Transverse colon (tissue), 4 donors: ENCODE measurements at regions not wholly inside any gene's neighbourhood (a gene's known extent, or its start where the extent isn't known, plus 50 kb on each side); places are given as distances from the start of the nearest gene placed in this dataset.

Experiments
- DNase-seq: peaks from one replicate; pipeline ENCODE4 v3.0.0-alpha.2; 2019
- H3K27ac ChIP-seq, 4 donors: fragments of 200-600 bp; sonication (generic); 2 replicates each; pipeline ENCODE4 v1.5.1; 2016 to 2018; ENCODE audit warnings: inconsistent platforms in 4 of 4
- H3K27me3 ChIP-seq: fragments of 200-600 bp; sonication (generic); 2 replicates; pipeline ENCODE4 v1.5.1; 2017; ENCODE audit warnings: inconsistent platforms
- H3K36me3 ChIP-seq, 4 donors: fragments of 200-600 bp; sonication (generic); 2 replicates each; pipeline ENCODE4 v1.5.1; 2017 to 2019; ENCODE audit warnings: inconsistent platforms in 4 of 4
- H3K4me1 ChIP-seq, 4 donors: fragments of 200-600 bp; sonication (generic); 2 replicates each; pipeline ENCODE4 v1.5.1; 2017 to 2020; ENCODE audit warnings: inconsistent platforms in 4 of 4
- H3K4me3 ChIP-seq, 4 donors: fragments of 200-600 bp; sonication (generic); 1 replicate in 1 of 4; 2 replicates in 3 of 4; pipeline versions ENCODE4 v1.5.1 to v1.6.1; 2017 to 2019; ENCODE audit warnings: inconsistent platforms in 4 of 4
- H3K9me3 ChIP-seq, 2 donors: fragments of 200-600 bp; sonication (generic); 2 replicates each; pipeline ENCODE4 v1.5.1; 2017 to 2019; ENCODE audit warnings: inconsistent platforms in 2 of 2
- EP300 ChIP-seq: sonication (generic); formaldehyde crosslinking; IDR thresholded peaks from one replicate; pipeline ENCODE4 v1.6.1; 2017; ENCODE audit warnings: antibody characterized with exemption, low read depth
- POLR2A ChIP-seq: fragments of 450-650 bp; IDR thresholded peaks from one replicate; pipeline ENCODE4 v1.6.1; 2016; ENCODE audit warnings: antibody characterized with exemption, mild to moderate bottlenecking, moderate library complexity
- POLR2AphosphoS5 ChIP-seq, 3 donors: sonication (generic); formaldehyde crosslinking; IDR thresholded peaks; one replicate each; pipeline ENCODE4 v1.6.1; 2016; ENCODE audit warnings: antibody characterized with exemption in 3 of 3
- WGBS, 2 donors: methylation state at CpG; one replicate each; pipeline ENCODE4 v1.1.5; 2018; ENCODE audit warnings: low coverage in 1 of 2; 5-methylcytosine and 5-hydroxymethylcytosine counted together
- in situ Hi-C, 4 donors: fragments of 200-750 bp; cut with MboI; loops; one replicate each; pipeline versions ENCODE4 v1.15.0 to v1.15.1; 2017; ENCODE audit warnings: low sequenced_read_pairs in 3 of 4, low pct_ligation_motif_present in 1 of 4, low pct_unique_long_range_greater_than_20kb in 1 of 4
- intact Hi-C: fragments of 100-400 bp; cut with DNase I; formaldehyde crosslinking; loops from one replicate; pipeline ENCODE4 v1.15.1; 2023; ENCODE audit warnings: low total_unique reads
- TF ChIP-seq, protein P1 (sequence below), 5 experiments: fragments of 200-600 bp in 3 of 5; fragments of 450-650 bp in 2 of 5; sonication (generic) in 3 of 5; IDR thresholded peaks; 1 replicate in 2 of 5; 2 replicates in 3 of 5; pipeline ENCODE4 v1.5.1; 2016 to 2017; ENCODE audit warnings: antibody characterized with exemption in 5 of 5, inconsistent platforms in 3 of 5, mild to moderate bottlenecking in 2 of 5, moderate library complexity in 1 of 5

- WGBS, 2 donors, result 24 to 37% methylated on average over 3 to 6 of the region's 6 CpGs
- no peaks in the 10 kb centered on the region for H3K4me1 ChIP-seq
- H3K27me3 ChIP-seq, result peaks cover 5% of the 10 kb centered on the region
- no peak overlapping the region for H3K27ac ChIP-seq
- intact Hi-C loops (no loop called here), in situ Hi-C loops (no loop called here)
- TF ChIP-seq POLR2AphosphoS5 (IDR thresholded peaks at IDR 0.05), result no peak
- TF ChIP-seq, protein P1, sequence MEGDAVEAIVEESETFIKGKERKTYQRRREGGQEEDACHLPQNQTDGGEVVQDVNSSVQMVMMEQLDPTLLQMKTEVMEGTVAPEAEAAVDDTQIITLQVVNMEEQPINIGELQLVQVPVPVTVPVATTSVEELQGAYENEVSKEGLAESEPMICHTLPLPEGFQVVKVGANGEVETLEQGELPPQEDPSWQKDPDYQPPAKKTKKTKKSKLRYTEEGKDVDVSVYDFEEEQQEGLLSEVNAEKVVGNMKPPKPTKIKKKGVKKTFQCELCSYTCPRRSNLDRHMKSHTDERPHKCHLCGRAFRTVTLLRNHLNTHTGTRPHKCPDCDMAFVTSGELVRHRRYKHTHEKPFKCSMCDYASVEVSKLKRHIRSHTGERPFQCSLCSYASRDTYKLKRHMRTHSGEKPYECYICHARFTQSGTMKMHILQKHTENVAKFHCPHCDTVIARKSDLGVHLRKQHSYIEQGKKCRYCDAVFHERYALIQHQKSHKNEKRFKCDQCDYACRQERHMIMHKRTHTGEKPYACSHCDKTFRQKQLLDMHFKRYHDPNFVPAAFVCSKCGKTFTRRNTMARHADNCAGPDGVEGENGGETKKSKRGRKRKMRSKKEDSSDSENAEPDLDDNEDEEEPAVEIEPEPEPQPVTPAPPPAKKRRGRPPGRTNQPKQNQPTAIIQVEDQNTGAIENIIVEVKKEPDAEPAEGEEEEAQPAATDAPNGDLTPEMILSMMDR (IDR thresholded peaks at IDR 0.05), result peak in 2 of 5 experiments; percentile 8 to 11
- no peaks in the 10 kb centered on the region for H3K9me3 ChIP-seq
- DNase-seq, result no peak
- no peak overlapping the region for H3K4me3 ChIP-seq
- no peaks in the 10 kb centered on the region for H3K36me3 ChIP-seq
These were observed 60.1 kb upstream of the TMEM132E start for GRCh38 chr17:34519282-34519681.

GRCh38 chr17:34517406-34517805, 62.0 kb upstream of the TMEM132E start:
- no peak for DNase-seq
- peaks cover 14% of the 10 kb centered on the region for H3K27me3 ChIP-seq
- H3K4me3 ChIP-seq, result no peak overlapping the region
- intact Hi-C loops, result no loop called here
- H3K4me1 ChIP-seq, result no peaks in the 10 kb centered on the region
- no peak overlapping the region for H3K27ac ChIP-seq
- TF ChIP-seq POLR2A (no peak), POLR2AphosphoS5 (IDR thresholded peaks at IDR 0.05) (no peak), EP300 (no peak)
- TF ChIP-seq, protein P1 (IDR thresholded peaks at IDR 0.05), result no peak
- H3K36me3 ChIP-seq, result no peaks in the 10 kb centered on the region
- in situ Hi-C loops, result no loop called here
- 88% methylated on average over 1 of the region's 1 CpG; no CpG with 5 or more reads in 1 of the 2 donors for WGBS, 2 donors
- H3K9me3 ChIP-seq, result no peaks in the 10 kb centered on the region

DNA sequence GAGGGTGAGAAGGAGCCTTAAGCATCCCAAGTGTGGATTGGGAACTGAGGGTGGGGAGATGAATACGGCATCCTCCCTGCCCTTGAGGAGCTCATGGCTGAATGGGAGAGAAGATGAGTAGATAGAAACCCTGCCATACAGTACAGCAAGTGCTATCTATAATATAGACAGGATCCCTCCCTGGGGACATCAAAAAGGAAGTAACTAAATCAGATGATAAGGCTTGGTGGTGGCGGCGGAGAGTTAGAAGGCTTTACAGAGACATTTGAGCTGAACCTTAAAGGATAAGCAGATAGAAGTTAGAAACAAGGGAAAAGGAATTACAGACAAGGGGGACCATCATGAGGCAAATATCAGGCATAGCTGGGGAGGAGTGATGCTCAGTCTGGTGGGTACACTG, 67.5 kb upstream of the TMEM132E start:
- H3K27me3 ChIP-seq, result peaks cover 17% of the 10 kb centered on the region
- in situ Hi-C loops, result no loop called here
- H3K27ac ChIP-seq, result no peak overlapping the region
- no peaks in the 10 kb centered on the region for H3K9me3 ChIP-seq
- H3K4me3 ChIP-seq, result no peak overlapping the region
- TF ChIP-seq POLR2A (no peak), POLR2AphosphoS5 (IDR thresholded peaks at IDR 0.05) (no peak), EP300 (no peak)
- TF ChIP-seq, protein P1 (IDR thresholded peaks at IDR 0.05), result no peak
- intact Hi-C loops, result no loop called here
- 81 to 83% methylated on average over 1 to 3 of the region's 3 CpGs for WGBS, 2 donors
- DNase-seq, result no peak
- H3K4me1 ChIP-seq, result no peaks in the 10 kb centered on the region
- H3K36me3 ChIP-seq, result no peaks in the 10 kb centered on the region

DNA sequence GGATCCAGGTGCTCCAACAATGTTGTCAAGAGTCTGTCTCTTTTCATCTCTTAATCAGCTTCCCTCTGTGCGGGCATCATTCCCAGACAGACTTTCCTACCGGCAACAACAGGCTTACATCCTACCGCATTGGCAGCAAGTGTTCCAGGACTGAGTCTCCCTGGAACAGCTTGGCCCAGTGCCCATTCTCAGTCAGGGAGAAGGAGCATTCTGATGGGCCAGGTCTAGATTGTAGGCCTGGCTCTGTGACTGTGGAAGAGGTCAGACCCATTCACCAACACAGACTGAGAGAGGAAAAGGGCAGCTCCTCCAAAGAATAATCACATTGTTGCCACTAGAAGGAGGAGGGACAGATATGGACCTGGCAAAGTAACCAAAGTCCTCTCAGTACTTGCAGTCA, 68.1 kb upstream of the TMEM132E start:
- WGBS, 2 donors, result 45 to 73% methylated on average over 2 to 3 of the region's 3 CpGs
- in situ Hi-C loops (no loop called here), intact Hi-C loops (no loop called here)
- TF ChIP-seq, protein P1 (IDR thresholded peaks at IDR 0.05), result no peak
- TF ChIP-seq POLR2AphosphoS5 (IDR thresholded peaks at IDR 0.05) (no peak), POLR2A (no peak), EP300 (no peak)
- Histone ChIP-seq H3K27me3 (peaks cover 18% of the 10 kb centered on the region), H3K9me3 (no peaks in the 10 kb centered on the region), H3K36me3 (no peaks in the 10 kb centered on the region), H3K4me3 (no peak overlapping the region), H3K4me1 (no peaks in the 10 kb centered on the region), H3K27ac (no peak overlapping the region)
- DNase-seq, result no peak
